Gastrocnemius medialis (tissue), 4 donors: ENCODE measurements at regions not wholly inside any gene's neighbourhood (a gene's known extent, or its start where the extent isn't known, plus 50 kb on each side); places are given as distances from the start of the nearest gene placed in this dataset.
"Not testable (repeated sequence)": the region's sequence is repeated elsewhere in the genome, so short reads cannot be mapped to it uniquely, and the experiment has no call there.

Experiments
- ATAC-seq, 2 donors: fragments of 150-250 bp; one replicate each; pipeline ENCODE4 v1.9.1; 2016
- DNase-seq, 2 donors: peaks; one replicate each; pipeline ENCODE4 v3.0.0-alpha.2; 2019
- H3K27ac ChIP-seq, 4 donors: fragments of 200-600 bp; sonication (generic); 1 replicate in 1 of 4; 2 replicates in 3 of 4; pipeline ENCODE4 v1.5.1; 2016 to 2018; ENCODE audit warnings: mild to moderate bottlenecking in 2 of 4, moderate library complexity in 1 of 4
- H3K27me3 ChIP-seq, 3 donors: fragments of 200-600 bp; sonication (generic) in 2 of 3; 1 replicate in 1 of 3; 2 replicates in 2 of 3; pipeline versions ENCODE4 v1.5.1 to v1.6.0; 2016 to 2019; ENCODE audit warnings: mild to moderate bottlenecking in 1 of 3, moderate library complexity in 1 of 3
- H3K36me3 ChIP-seq, 2 donors: fragments of 200-600 bp; sonication (generic) in 1 of 2; one replicate each; pipeline ENCODE4 v1.5.1; 2017 to 2018
- H3K4me1 ChIP-seq, 2 donors: fragments of 200-600 bp; sonication (generic) in 1 of 2; one replicate each; pipeline ENCODE4 v1.5.1; 2016 to 2017; ENCODE audit warnings: mild to moderate bottlenecking in 2 of 2
- H3K4me3 ChIP-seq, 4 donors: fragments of 200-600 bp; sonication (generic) in 3 of 4; 1 replicate in 1 of 4; 2 replicates in 3 of 4; pipeline ENCODE4 v1.5.1; 2016 to 2019; ENCODE audit warnings: mild to moderate bottlenecking in 2 of 4
- H3K9me3 ChIP-seq, 3 donors: fragments of 200-600 bp; sonication (generic) in 2 of 3; 1 replicate in 1 of 3; 2 replicates in 2 of 3; pipeline ENCODE4 v1.5.1; 2016 to 2019
- CTCF ChIP-seq, 5 experiments: fragments of 450-650 bp in 3 of 5; fragments of 200-600 bp in 2 of 5; sonication (generic) in 2 of 5; IDR thresholded peaks in 4 of 5; conservative IDR thresholded peaks in 1 of 5; 1 replicate in 4 of 5; 2 replicates in 1 of 5; pipeline ENCODE4 v1.5.1; 2016 to 2019; ENCODE audit warnings: antibody characterized with exemption in 5 of 5, mild to moderate bottlenecking in 3 of 5, moderate library complexity in 3 of 5
- POLR2A ChIP-seq, 2 donors: fragments of 450-650 bp; IDR thresholded peaks; one replicate each; pipeline ENCODE4 v1.6.1; 2017; ENCODE audit warnings: antibody characterized with exemption in 2 of 2, mild to moderate bottlenecking in 2 of 2, moderate library complexity in 2 of 2
- in situ Hi-C, 4 donors: fragments of 200-750 bp; cut with MboI; loops; one replicate each; pipeline versions ENCODE4 v1.15.0 to v1.8.0; 2017; ENCODE audit warnings: low sequenced_read_pairs in 4 of 4
- intact Hi-C: fragments of 100-400 bp; cut with DNase I; formaldehyde crosslinking; loops from one replicate; pipeline ENCODE4 v1.15.1; 2023; ENCODE audit warnings: low total_unique reads

- DNase-seq (no peak), ATAC-seq (no peak)
- intact Hi-C loops, result loop anchor here (5.0 kb wide), 1 partner anchor 62 kb away; no protein-coding TSS in a partner anchor
- TF ChIP-seq POLR2A (IDR thresholded peaks at IDR 0.05) (no peak), CTCF (IDR thresholded peaks at IDR 0.05 in 4 of 5, conservative IDR thresholded peaks at IDR 0.05 in 1 of 5) (no peak)
- Histone ChIP-seq H3K27ac (no peak overlapping the region), H3K36me3 (no peaks in the 10 kb centered on the region), H3K27me3 (no peaks in the 10 kb centered on the region), H3K4me3 (no peak overlapping the region), H3K9me3 (no peaks in the 10 kb centered on the region), H3K4me1 (no peaks in the 10 kb centered on the region)
- in situ Hi-C loops, result no loop called here
Measured at GRCh38 chr6:167219967-167220512, 62.3 kb upstream of the GPR31 start.

- Histone ChIP-seq H3K27ac (no peak overlapping the region), H3K4me1 (no peaks in the 10 kb centered on the region), H3K36me3 (no peaks in the 10 kb centered on the region), H3K27me3 (peaks cover 0 to 3% (median under 1%) of the 10 kb centered on the region in 3 donors), H3K4me3 (no peak overlapping the region), H3K9me3 (no peaks in the 10 kb centered on the region)
- in situ Hi-C loops (no loop called here), intact Hi-C loops (loop anchor here (5.0 kb wide), 1 partner anchor 61 kb away; no protein-coding TSS in a partner anchor)
- no peak for ATAC-seq
- no peak for DNase-seq
- TF ChIP-seq POLR2A (IDR thresholded peaks at IDR 0.05), result no peak
- no peak for TF ChIP-seq CTCF (IDR thresholded peaks at IDR 0.05 in 4 of 5, conservative IDR thresholded peaks at IDR 0.05 in 1 of 5)
Measured at GRCh38 chr6:167221400-167222201, 63.8 kb upstream of the GPR31 start.

GRCh38 chr6:167225566-167226382 is 65.3 kb upstream of the UNC93A start:
- intact Hi-C loops, H3K9me3 ChIP-seq, ATAC-seq, H3K27ac ChIP-seq, H3K36me3 ChIP-seq, H3K4me3 ChIP-seq, in situ Hi-C loops, DNase-seq, H3K4me1 ChIP-seq: not testable (repeated sequence)
- H3K27me3 ChIP-seq, result peaks cover 0 to 21% (median 15%) of the 10 kb centered on the region in 3 donors

- no peak for TF ChIP-seq CTCF (IDR thresholded peaks at IDR 0.05 in 4 of 5, conservative IDR thresholded peaks at IDR 0.05 in 1 of 5)
- no peak for TF ChIP-seq POLR2A (IDR thresholded peaks at IDR 0.05)
- Histone ChIP-seq H3K4me3 (no peak overlapping the region), H3K36me3 (no peaks in the 10 kb centered on the region), H3K27me3 (peaks cover 0 to 21% (median 15%) of the 10 kb centered on the region in 3 donors), H3K4me1 (no peaks in the 10 kb centered on the region), H3K27ac (no peak overlapping the region), H3K9me3 (no peaks in the 10 kb centered on the region)
- in situ Hi-C loops (no loop called here), intact Hi-C loops (no loop called here)
- ATAC-seq (no peak), DNase-seq (no peak)
Measured at GRCh38 chr6:167226383-167226685, 64.8 kb upstream of the UNC93A start.

DNA sequence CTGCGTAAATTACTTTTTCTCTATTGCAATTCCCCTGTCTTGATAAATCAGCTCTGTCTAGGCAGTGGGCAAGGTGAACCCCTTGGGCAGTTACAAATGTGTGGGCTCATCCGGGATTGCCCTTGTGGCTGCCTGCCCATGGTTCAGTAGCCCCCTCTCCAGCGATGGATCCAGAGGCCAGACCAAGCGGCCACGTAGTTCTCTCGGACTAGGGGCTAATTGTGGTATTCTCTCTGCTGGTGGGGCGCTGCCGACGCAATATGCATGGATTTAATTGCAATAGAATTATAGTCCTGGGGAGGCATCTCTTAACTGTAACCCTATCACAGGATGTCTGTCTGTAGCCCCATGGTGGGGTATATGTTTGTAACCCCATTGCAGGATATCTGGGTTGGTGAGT is 64.3 kb upstream of the UNC93A start:
- ATAC-seq, result no peak
- DNase-seq, result no peak
- H3K27me3 ChIP-seq, result peaks cover 0 to 21% (median 15%) of the 10 kb centered on the region in 3 donors
- no peaks in the 10 kb centered on the region for H3K4me1 ChIP-seq
- H3K4me3 ChIP-seq, result no peak overlapping the region
- intact Hi-C loops (no loop called here), in situ Hi-C loops (no loop called here)
- TF ChIP-seq CTCF (IDR thresholded peaks at IDR 0.05 in 4 of 5, conservative IDR thresholded peaks at IDR 0.05 in 1 of 5) (no peak), POLR2A (IDR thresholded peaks at IDR 0.05) (no peak)
- no peaks in the 10 kb centered on the region for H3K9me3 ChIP-seq
- no peak overlapping the region for H3K27ac ChIP-seq
- no peaks in the 10 kb centered on the region for H3K36me3 ChIP-seq
